Transverse colon (tissue), 4 donors: ENCODE measurements at regions not wholly inside any gene's neighbourhood (a gene's known extent, or its start where the extent isn't known, plus 50 kb on each side); places are given as distances from the start of the nearest gene placed in this dataset.

ENCODE experiments used
- DNase-seq: peaks from one replicate; pipeline ENCODE4 v3.0.0-alpha.2; 2019
- H3K27ac ChIP-seq, 4 donors: fragments of 200-600 bp; sonication (generic); 2 replicates each; pipeline ENCODE4 v1.5.1; 2016 to 2018; ENCODE audit warnings: inconsistent platforms in 4 of 4
- H3K27me3 ChIP-seq: fragments of 200-600 bp; sonication (generic); 2 replicates; pipeline ENCODE4 v1.5.1; 2017; ENCODE audit warnings: inconsistent platforms
- H3K36me3 ChIP-seq, 4 donors: fragments of 200-600 bp; sonication (generic); 2 replicates each; pipeline ENCODE4 v1.5.1; 2017 to 2019; ENCODE audit warnings: inconsistent platforms in 4 of 4
- H3K4me1 ChIP-seq, 4 donors: fragments of 200-600 bp; sonication (generic); 2 replicates each; pipeline ENCODE4 v1.5.1; 2017 to 2020; ENCODE audit warnings: inconsistent platforms in 4 of 4
- H3K4me3 ChIP-seq, 4 donors: fragments of 200-600 bp; sonication (generic); 1 replicate in 1 of 4; 2 replicates in 3 of 4; pipeline versions ENCODE4 v1.5.1 to v1.6.1; 2017 to 2019; ENCODE audit warnings: inconsistent platforms in 4 of 4
- H3K9me3 ChIP-seq, 2 donors: fragments of 200-600 bp; sonication (generic); 2 replicates each; pipeline ENCODE4 v1.5.1; 2017 to 2019; ENCODE audit warnings: inconsistent platforms in 2 of 2
- CTCF ChIP-seq, 5 experiments: fragments of 200-600 bp in 3 of 5; fragments of 450-650 bp in 2 of 5; sonication (generic) in 3 of 5; IDR thresholded peaks; 1 replicate in 2 of 5; 2 replicates in 3 of 5; pipeline ENCODE4 v1.5.1; 2016 to 2017; ENCODE audit warnings: antibody characterized with exemption in 5 of 5, inconsistent platforms in 3 of 5, mild to moderate bottlenecking in 2 of 5, moderate library complexity in 1 of 5
- EP300 ChIP-seq: sonication (generic); formaldehyde crosslinking; IDR thresholded peaks from one replicate; pipeline ENCODE4 v1.6.1; 2017; ENCODE audit warnings: antibody characterized with exemption, low read depth
- POLR2A ChIP-seq: fragments of 450-650 bp; IDR thresholded peaks from one replicate; pipeline ENCODE4 v1.6.1; 2016; ENCODE audit warnings: antibody characterized with exemption, mild to moderate bottlenecking, moderate library complexity
- POLR2AphosphoS5 ChIP-seq, 3 donors: sonication (generic); formaldehyde crosslinking; IDR thresholded peaks; one replicate each; pipeline ENCODE4 v1.6.1; 2016; ENCODE audit warnings: antibody characterized with exemption in 3 of 3
- WGBS, 2 donors: methylation state at CpG; one replicate each; pipeline ENCODE4 v1.1.5; 2018; ENCODE audit warnings: low coverage in 1 of 2; 5-methylcytosine and 5-hydroxymethylcytosine counted together
- in situ Hi-C, 4 donors: fragments of 200-750 bp; cut with MboI; loops; one replicate each; pipeline versions ENCODE4 v1.15.0 to v1.15.1; 2017; ENCODE audit warnings: low sequenced_read_pairs in 3 of 4, low pct_ligation_motif_present in 1 of 4, low pct_unique_long_range_greater_than_20kb in 1 of 4
- intact Hi-C: fragments of 100-400 bp; cut with DNase I; formaldehyde crosslinking; loops from one replicate; pipeline ENCODE4 v1.15.1; 2023; ENCODE audit warnings: low total_unique reads

GRCh38 chr1:69441496-69441895 is 126.2 kb upstream of the LRRC7 start:
- Histone ChIP-seq H3K4me3 (no peak overlapping the region), H3K27me3 (no peaks in the 10 kb centered on the region), H3K9me3 (no peaks in the 10 kb centered on the region), H3K4me1 (no peaks in the 10 kb centered on the region), H3K36me3 (no peaks in the 10 kb centered on the region), H3K27ac (no peak overlapping the region)
- intact Hi-C loops (no loop called here), in situ Hi-C loops (no loop called here)
- TF ChIP-seq POLR2A (no peak), CTCF (IDR thresholded peaks at IDR 0.05) (no peak), EP300 (no peak), POLR2AphosphoS5 (IDR thresholded peaks at IDR 0.05) (no peak)
- no peak for DNase-seq

GRCh38 chr1:69451196-69451595 is 116.5 kb upstream of the LRRC7 start:
- Histone ChIP-seq H3K4me1 (no peaks in the 10 kb centered on the region), H3K36me3 (no peaks in the 10 kb centered on the region), H3K27ac (no peak overlapping the region), H3K9me3 (no peaks in the 10 kb centered on the region), H3K4me3 (no peak overlapping the region), H3K27me3 (no peaks in the 10 kb centered on the region)
- intact Hi-C loops (no loop called here), in situ Hi-C loops (no loop called here)
- 67 to 80% methylated on average over 1 to 2 of the region's 2 CpGs for WGBS, 2 donors
- no peak for TF ChIP-seq CTCF (IDR thresholded peaks at IDR 0.05)
- no peak for TF ChIP-seq POLR2AphosphoS5 (IDR thresholded peaks at IDR 0.05)
- TF ChIP-seq POLR2A, result no peak
- TF ChIP-seq EP300, result no peak
- DNase-seq, result no peak

DNA sequence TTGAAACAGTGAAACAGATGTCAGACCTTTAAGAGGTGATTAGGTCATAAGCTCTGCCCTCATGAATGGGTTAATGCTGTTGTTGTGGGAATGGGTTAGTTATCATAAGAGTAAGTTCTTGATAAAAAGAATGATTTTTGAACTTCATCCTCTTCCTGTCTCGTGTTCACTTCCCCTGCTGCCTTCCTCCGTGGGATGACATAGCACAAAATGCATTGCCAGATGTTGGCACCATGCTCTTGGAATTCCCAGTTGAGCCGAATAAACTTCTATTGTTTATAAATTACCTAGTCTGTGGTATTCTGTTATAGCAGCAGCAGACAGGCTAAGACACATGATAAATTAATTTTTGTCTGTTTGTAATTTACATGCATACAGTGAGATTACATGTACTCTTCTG is 112.0 kb upstream of the LRRC7 start:
- H3K36me3 ChIP-seq, result no peaks in the 10 kb centered on the region
- H3K4me1 ChIP-seq, result no peaks in the 10 kb centered on the region
- H3K27me3 ChIP-seq, result no peaks in the 10 kb centered on the region
- intact Hi-C loops, result no loop called here
- TF ChIP-seq POLR2A, result no peak
- no peak for TF ChIP-seq CTCF (IDR thresholded peaks at IDR 0.05)
- TF ChIP-seq POLR2AphosphoS5 (IDR thresholded peaks at IDR 0.05), result no peak
- TF ChIP-seq EP300, result no peak
- H3K27ac ChIP-seq, result no peak overlapping the region
- in situ Hi-C loops, result no loop called here
- DNase-seq, result no peak
- WGBS, 2 donors, result 39 to 43% methylated on average over 3 of the region's 3 CpGs
- no peaks in the 10 kb centered on the region for H3K9me3 ChIP-seq
- H3K4me3 ChIP-seq, result no peak overlapping the region

GRCh38 chr1:69459244-69459643 is 108.5 kb upstream of the LRRC7 start:
- Histone ChIP-seq H3K9me3 (no peaks in the 10 kb centered on the region), H3K36me3 (no peaks in the 10 kb centered on the region), H3K4me3 (no peak overlapping the region), H3K27ac (no peak overlapping the region), H3K4me1 (no peaks in the 10 kb centered on the region), H3K27me3 (no peaks in the 10 kb centered on the region)
- in situ Hi-C loops (no loop called here), intact Hi-C loops (no loop called here)
- DNase-seq, result no peak
- TF ChIP-seq CTCF (IDR thresholded peaks at IDR 0.05) (no peak), POLR2A (no peak), EP300 (no peak), POLR2AphosphoS5 (IDR thresholded peaks at IDR 0.05) (no peak)
